Gastrocnemius medialis (tissue), 4 donors: ENCODE measurements at regions not wholly inside any gene's neighbourhood (a gene's known extent, or its start where the extent isn't known, plus 50 kb on each side); places are given as distances from the start of the nearest gene placed in this dataset.
A peak's percentile ranks its signal among the peaks of the same experiment; 100 is the strongest.
"Not testable (repeated sequence)": the region's sequence is repeated elsewhere in the genome, so short reads cannot be mapped to it uniquely, and the experiment has no call there.

Experiments used
- ATAC-seq, 2 donors: fragments of 150-250 bp; one replicate each; pipeline ENCODE4 v1.9.1; 2016
- DNase-seq, 2 donors: peaks; one replicate each; pipeline ENCODE4 v3.0.0-alpha.2; 2019
- H3K27ac ChIP-seq, 4 donors: fragments of 200-600 bp; sonication (generic); 1 replicate in 1 of 4; 2 replicates in 3 of 4; pipeline ENCODE4 v1.5.1; 2016 to 2018; ENCODE audit warnings: mild to moderate bottlenecking in 2 of 4, moderate library complexity in 1 of 4
- H3K27me3 ChIP-seq, 3 donors: fragments of 200-600 bp; sonication (generic) in 2 of 3; 1 replicate in 1 of 3; 2 replicates in 2 of 3; pipeline versions ENCODE4 v1.5.1 to v1.6.0; 2016 to 2019; ENCODE audit warnings: mild to moderate bottlenecking in 1 of 3, moderate library complexity in 1 of 3
- H3K36me3 ChIP-seq, 2 donors: fragments of 200-600 bp; sonication (generic) in 1 of 2; one replicate each; pipeline ENCODE4 v1.5.1; 2017 to 2018
- H3K4me1 ChIP-seq, 2 donors: fragments of 200-600 bp; sonication (generic) in 1 of 2; one replicate each; pipeline ENCODE4 v1.5.1; 2016 to 2017; ENCODE audit warnings: mild to moderate bottlenecking in 2 of 2
- H3K4me3 ChIP-seq, 4 donors: fragments of 200-600 bp; sonication (generic) in 3 of 4; 1 replicate in 1 of 4; 2 replicates in 3 of 4; pipeline ENCODE4 v1.5.1; 2016 to 2019; ENCODE audit warnings: mild to moderate bottlenecking in 2 of 4
- H3K9me3 ChIP-seq, 3 donors: fragments of 200-600 bp; sonication (generic) in 2 of 3; 1 replicate in 1 of 3; 2 replicates in 2 of 3; pipeline ENCODE4 v1.5.1; 2016 to 2019
- POLR2A ChIP-seq, 2 donors: fragments of 450-650 bp; IDR thresholded peaks; one replicate each; pipeline ENCODE4 v1.6.1; 2017; ENCODE audit warnings: antibody characterized with exemption in 2 of 2, mild to moderate bottlenecking in 2 of 2, moderate library complexity in 2 of 2
- in situ Hi-C, 4 donors: fragments of 200-750 bp; cut with MboI; loops; one replicate each; pipeline versions ENCODE4 v1.15.0 to v1.8.0; 2017; ENCODE audit warnings: low sequenced_read_pairs in 4 of 4
- intact Hi-C: fragments of 100-400 bp; cut with DNase I; formaldehyde crosslinking; loops from one replicate; pipeline ENCODE4 v1.15.1; 2023; ENCODE audit warnings: low total_unique reads
- TF ChIP-seq, protein P1 (sequence below), 5 experiments: fragments of 450-650 bp in 3 of 5; fragments of 200-600 bp in 2 of 5; sonication (generic) in 2 of 5; IDR thresholded peaks in 4 of 5; conservative IDR thresholded peaks in 1 of 5; 1 replicate in 4 of 5; 2 replicates in 1 of 5; pipeline ENCODE4 v1.5.1; 2016 to 2019; ENCODE audit warnings: antibody characterized with exemption in 5 of 5, mild to moderate bottlenecking in 3 of 5, moderate library complexity in 3 of 5

DNA sequence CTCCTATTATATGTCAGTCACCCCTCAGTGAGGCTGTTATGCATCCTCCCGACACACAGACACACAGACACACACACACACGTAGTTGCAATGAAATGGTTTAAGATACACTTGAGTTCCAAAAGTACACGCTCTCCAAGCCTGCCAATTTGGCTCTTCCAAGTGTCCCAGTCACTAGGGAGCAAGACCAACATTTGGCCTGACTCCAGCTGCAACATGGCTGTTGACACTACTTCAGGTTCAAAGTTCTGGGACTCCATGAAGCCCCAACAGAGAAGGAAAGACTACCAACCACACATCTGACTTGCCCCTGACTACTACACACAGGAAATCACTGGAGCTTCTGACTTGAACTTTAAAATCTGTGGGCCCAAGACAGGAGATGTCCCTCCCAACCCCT is 128.1 kb upstream of the KCNJ18 start:
- ATAC-seq (no peak), DNase-seq (no peak)
- Histone ChIP-seq H3K9me3 (no peaks in the 10 kb centered on the region), H3K27me3 (no peaks in the 10 kb centered on the region), H3K4me3 (no peak overlapping the region), H3K4me1 (no peaks in the 10 kb centered on the region), H3K27ac (no peak overlapping the region), H3K36me3 (no peaks in the 10 kb centered on the region)
- intact Hi-C loops (no loop called here), in situ Hi-C loops (no loop called here)
- no peak for TF ChIP-seq POLR2A (IDR thresholded peaks at IDR 0.05)
- TF ChIP-seq, protein P1, sequence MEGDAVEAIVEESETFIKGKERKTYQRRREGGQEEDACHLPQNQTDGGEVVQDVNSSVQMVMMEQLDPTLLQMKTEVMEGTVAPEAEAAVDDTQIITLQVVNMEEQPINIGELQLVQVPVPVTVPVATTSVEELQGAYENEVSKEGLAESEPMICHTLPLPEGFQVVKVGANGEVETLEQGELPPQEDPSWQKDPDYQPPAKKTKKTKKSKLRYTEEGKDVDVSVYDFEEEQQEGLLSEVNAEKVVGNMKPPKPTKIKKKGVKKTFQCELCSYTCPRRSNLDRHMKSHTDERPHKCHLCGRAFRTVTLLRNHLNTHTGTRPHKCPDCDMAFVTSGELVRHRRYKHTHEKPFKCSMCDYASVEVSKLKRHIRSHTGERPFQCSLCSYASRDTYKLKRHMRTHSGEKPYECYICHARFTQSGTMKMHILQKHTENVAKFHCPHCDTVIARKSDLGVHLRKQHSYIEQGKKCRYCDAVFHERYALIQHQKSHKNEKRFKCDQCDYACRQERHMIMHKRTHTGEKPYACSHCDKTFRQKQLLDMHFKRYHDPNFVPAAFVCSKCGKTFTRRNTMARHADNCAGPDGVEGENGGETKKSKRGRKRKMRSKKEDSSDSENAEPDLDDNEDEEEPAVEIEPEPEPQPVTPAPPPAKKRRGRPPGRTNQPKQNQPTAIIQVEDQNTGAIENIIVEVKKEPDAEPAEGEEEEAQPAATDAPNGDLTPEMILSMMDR (IDR thresholded peaks at IDR 0.05 in 4 of 5, conservative IDR thresholded peaks at IDR 0.05 in 1 of 5), result no peak

DNA sequence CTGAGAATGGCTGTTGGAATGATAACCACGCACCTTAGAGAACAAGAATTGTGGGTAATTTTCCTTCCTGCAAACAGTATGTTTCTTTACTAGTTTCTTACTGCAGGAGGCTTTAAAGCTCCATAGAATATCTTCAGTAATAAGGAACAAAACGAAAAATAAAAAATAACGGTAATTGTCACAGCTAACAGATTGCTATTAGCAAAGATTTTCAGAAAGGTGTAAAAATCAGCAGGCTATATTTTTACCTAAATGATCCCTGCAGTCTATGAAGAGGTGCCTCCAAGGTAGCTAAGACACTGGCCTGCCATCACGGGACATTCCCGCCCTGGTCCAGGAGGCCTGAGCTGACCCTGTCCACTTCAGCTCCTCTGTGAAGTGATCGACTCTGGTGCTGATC is 127.6 kb upstream of the KCNJ18 start:
- ATAC-seq, H3K27ac ChIP-seq, DNase-seq, H3K9me3 ChIP-seq, in situ Hi-C loops, H3K4me3 ChIP-seq, intact Hi-C loops, H3K36me3 ChIP-seq, H3K4me1 ChIP-seq, H3K27me3 ChIP-seq: not testable (repeated sequence)

DNA sequence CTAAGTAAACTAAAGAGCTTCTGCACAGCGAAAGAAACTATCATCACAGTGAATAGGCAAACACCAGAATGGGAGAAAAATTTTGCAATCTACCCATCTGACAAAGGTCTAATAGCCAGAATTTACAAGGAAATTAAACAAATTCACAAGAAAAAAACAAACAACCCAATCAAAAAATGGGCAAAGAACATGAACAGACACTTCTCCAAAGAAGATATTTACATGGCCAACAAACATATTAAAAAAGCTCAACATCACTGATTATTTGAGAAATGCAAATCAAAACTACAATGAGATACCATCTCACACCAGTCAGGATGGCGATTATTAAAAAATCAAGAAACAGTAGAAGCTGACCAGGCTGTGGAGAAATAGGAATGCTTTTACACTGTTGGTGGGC is 121.9 kb upstream of the KCNJ18 start:
- H3K27me3 ChIP-seq, in situ Hi-C loops, H3K4me1 ChIP-seq, H3K4me3 ChIP-seq, ATAC-seq, DNase-seq, intact Hi-C loops, H3K36me3 ChIP-seq, H3K27ac ChIP-seq, H3K9me3 ChIP-seq: not testable (repeated sequence)

DNA sequence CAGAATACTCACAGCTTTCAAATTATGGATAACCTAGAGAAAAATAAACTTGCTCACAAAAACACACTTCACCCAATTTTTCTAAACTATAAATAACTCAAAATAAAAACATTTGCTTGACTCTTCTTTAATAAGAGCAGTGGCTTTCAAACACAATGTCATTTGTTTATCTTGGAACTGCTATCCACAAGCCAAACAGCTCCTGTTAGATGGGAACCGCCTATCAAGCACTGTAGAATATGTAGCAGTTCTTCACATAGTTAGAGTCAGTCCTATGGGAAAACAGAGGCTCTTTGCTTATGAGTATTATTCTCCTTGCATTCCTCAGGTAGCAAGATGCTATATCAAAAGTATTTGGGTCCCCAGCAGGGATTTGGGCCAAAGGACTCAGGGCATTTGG is 120.2 kb upstream of the KCNJ18 start:
- H3K4me3 ChIP-seq, H3K4me1 ChIP-seq, in situ Hi-C loops, ATAC-seq, intact Hi-C loops, H3K36me3 ChIP-seq, DNase-seq, H3K9me3 ChIP-seq, H3K27ac ChIP-seq, H3K27me3 ChIP-seq: not testable (repeated sequence)

DNA sequence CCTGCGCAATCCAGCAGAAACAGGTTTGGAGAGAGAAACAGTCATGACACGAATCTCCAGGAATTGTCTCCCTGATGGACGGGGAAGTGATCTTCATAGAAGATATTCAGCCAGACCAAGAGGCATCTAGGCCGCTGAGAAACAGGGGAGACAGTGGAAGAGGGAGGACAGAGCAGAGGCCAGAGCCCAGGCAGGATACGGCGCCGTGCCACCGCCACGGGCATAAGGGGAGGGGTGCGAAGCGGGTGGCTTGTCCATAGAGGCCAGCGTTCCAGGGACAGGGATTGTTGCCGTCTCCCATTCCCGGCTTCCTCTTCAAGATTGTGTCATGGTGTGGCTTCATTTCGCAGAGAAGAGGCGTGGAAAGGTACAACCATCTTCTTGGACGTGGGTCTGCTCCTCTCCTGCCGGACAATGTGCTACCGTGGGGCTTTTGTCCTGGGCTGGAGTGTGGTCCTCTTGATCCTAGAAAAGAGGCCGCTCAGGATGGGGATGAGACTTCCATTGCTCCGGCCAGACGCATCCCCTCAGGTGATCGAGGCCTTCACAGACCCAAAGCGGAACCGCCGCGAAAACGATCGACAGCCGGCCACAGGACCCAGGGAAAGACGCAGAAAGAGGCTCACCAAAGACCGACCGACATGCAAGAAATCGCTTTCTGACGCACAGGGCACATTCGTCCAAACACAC is 118.9 kb upstream of the KCNJ18 start:
- DNase-seq, H3K4me1 ChIP-seq, H3K36me3 ChIP-seq, in situ Hi-C loops, intact Hi-C loops, H3K27ac ChIP-seq, H3K27me3 ChIP-seq, H3K9me3 ChIP-seq, ATAC-seq: not testable (repeated sequence)
- peak overlapping the region in 2 of 4 donors; percentile 42 to 50 for H3K4me3 ChIP-seq

DNA sequence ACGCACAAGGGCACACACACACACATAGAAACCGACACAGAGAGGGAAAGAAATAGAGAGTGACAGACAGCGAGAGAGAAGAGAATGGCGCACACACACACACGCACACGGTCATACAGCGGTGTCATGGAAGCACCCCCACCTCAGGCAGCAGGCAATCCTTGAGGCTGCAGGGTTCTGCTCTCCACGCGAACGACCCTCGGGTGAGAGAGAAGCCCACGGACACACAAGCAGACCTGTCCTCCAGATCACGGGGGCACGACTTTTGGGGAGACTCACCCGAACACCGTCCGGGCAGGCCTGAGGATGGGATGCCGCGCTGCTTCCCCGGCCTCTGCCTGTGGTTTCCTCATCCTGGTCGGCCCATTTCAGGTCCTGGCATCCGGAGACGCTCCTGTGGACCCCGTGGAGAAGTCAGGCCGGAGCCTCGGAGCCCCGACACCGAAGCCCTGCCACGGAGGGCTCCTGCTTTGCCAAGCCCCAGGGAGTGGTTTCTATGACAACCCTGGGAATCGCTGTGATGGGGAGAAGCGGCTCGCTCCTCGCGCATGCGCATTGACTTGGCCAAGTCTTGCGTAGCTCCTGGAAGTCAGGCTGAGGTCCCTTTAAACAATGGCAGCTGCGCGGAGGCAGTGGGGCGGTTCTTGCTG is 118.2 kb upstream of the KCNJ18 start:
- in situ Hi-C loops, result no loop called here
- peak overlapping the region; percentile 42 to 53 (median 50) for H3K4me3 ChIP-seq
- no peak overlapping the region for H3K27ac ChIP-seq

DNA sequence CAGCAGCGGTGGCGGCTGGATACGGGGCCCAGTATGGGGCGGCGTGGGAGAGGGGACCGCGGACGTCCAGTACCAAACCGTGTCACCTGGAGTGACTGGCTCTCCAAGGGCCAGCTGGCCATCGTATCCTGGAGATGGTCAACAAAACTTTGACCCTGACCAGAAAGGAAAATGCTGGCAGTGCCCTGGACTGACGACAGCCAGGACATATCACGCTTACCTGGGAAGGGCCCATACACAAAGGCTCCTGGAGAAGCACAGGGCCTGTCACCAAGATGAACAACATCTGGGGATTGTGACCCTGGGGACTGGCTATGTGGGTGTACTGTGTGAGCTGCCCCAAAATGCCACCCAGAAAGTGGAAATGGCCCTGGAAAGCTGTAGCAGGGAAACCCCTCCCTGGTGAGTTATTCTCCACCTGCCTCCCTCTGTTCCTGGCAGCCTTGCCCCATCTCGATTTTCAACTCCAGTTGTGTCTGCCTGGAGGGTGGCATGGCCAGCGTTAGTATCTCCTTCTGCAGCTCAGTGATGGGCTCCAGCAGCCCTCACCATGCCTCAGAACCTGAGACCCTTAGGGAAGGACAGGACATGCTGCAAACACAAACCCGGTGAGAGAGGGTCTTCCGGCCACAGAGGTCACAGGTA is 117.6 kb upstream of the KCNJ18 start:
- H3K27ac ChIP-seq, H3K27me3 ChIP-seq, intact Hi-C loops, H3K4me1 ChIP-seq, in situ Hi-C loops, H3K9me3 ChIP-seq, H3K36me3 ChIP-seq, DNase-seq: not testable (repeated sequence)
- H3K4me3 ChIP-seq, result peak overlapping the region; percentile 42 to 53 (median 50)
- peak in 1 of 2 donors; percentile 36 for ATAC-seq

More for the DNA sequence above, 118.2 kb upstream of the KCNJ18 start:
- no peaks in the 10 kb centered on the region for H3K4me1 ChIP-seq
- intact Hi-C loops, result no loop called here
- no peak for TF ChIP-seq POLR2A (IDR thresholded peaks at IDR 0.05)
- TF ChIP-seq, protein P1 (IDR thresholded peaks at IDR 0.05 in 4 of 5, conservative IDR thresholded peaks at IDR 0.05 in 1 of 5), result no peak
- DNase-seq (peak; percentile 21 to 44), ATAC-seq (peak; percentile 60 to 66)
- H3K36me3 ChIP-seq, result no peaks in the 10 kb centered on the region
- H3K27me3 ChIP-seq, result no peaks in the 10 kb centered on the region
- no peaks in the 10 kb centered on the region for H3K9me3 ChIP-seq

DNA sequence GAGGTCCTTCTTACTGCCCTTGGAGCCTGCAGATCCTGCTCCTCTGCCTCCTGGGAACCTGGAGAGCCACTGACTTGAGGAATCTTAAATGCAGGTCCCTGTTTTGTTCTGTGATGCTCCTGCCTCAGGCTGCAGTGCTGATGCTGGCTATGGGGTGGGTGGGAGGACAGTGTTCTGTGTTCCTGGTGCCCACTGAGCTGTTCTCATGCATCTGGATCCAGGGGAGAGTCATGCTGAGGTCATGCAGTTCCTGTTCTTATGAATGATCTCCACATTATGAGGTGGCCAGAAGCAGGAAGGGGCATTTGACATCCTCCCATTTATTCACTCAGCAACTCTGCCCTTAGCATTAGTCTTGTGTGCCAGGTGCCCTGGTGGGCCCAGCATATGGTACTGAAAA is 113.5 kb upstream of the KCNJ18 start:
- H3K4me1 ChIP-seq, DNase-seq, ATAC-seq, intact Hi-C loops, H3K36me3 ChIP-seq, H3K9me3 ChIP-seq, H3K4me3 ChIP-seq, H3K27me3 ChIP-seq, in situ Hi-C loops, H3K27ac ChIP-seq: not testable (repeated sequence)
